ENCODE measurements at regions not wholly inside any gene's neighbourhood (a gene's known extent, or its start where the extent isn't known, plus 50 kb on each side); places are given as distances from the start of the nearest gene placed in this dataset.

DNA sequence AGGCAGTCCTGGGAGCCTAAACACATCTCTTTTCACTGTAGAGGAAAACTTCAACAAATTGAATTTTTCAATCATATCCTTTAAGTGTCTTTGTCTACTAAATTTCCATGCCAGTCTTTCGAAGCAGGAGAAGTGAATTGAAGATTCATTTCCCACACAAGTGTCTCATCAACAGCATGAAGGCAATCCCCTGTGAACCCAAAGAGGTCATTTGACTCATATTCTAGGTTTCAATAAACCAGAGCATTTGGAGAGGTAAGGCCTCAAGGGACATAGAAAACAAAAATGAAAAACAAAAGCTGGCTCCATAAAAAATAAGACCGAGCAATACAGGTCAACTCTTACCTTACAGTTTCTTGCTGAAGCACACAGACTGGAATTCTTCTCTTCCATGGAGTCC lies 94.1 kb upstream of the ATP1B1 start:
- TF ChIP-seq, protein P1, sequence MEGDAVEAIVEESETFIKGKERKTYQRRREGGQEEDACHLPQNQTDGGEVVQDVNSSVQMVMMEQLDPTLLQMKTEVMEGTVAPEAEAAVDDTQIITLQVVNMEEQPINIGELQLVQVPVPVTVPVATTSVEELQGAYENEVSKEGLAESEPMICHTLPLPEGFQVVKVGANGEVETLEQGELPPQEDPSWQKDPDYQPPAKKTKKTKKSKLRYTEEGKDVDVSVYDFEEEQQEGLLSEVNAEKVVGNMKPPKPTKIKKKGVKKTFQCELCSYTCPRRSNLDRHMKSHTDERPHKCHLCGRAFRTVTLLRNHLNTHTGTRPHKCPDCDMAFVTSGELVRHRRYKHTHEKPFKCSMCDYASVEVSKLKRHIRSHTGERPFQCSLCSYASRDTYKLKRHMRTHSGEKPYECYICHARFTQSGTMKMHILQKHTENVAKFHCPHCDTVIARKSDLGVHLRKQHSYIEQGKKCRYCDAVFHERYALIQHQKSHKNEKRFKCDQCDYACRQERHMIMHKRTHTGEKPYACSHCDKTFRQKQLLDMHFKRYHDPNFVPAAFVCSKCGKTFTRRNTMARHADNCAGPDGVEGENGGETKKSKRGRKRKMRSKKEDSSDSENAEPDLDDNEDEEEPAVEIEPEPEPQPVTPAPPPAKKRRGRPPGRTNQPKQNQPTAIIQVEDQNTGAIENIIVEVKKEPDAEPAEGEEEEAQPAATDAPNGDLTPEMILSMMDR (IDR thresholded peaks at IDR 0.05; ENCODE audit: low read depth, low read length), result no peak
- Histone ChIP-seq H3K4me3 (no peak overlapping the region), H3K27ac (no peak overlapping the region), H3K9me3 (ENCODE audit: low read depth) (no peaks in the 10 kb centered on the region), H3K4me1 (ENCODE audit: low read depth) (no peaks in the 10 kb centered on the region), H3K27me3 (peaks cover 4% of the 10 kb centered on the region), H3K36me3 (no peaks in the 10 kb centered on the region)
- DNase-seq (ENCODE audit: low read depth in 1 of 2, low spot score in 1 of 2), result no peak

DNA sequence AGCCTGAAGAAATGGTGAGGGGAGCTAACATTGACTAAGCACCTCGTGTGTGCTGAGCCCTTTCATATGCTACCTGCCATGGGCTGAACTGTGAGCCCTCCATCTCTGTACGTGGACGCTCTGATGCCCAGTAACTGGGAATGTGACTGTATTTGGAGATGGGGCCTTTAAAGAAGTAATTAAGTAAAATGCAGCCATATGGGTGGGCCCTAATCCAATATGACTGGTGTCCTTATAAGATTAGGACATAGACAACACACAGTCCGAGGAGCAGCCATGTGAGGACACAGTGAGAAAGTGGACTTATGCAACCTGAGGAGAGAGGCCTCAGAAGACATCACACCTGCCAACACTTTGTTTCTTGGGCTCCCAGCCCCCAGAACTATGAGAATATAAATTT lies 92.7 kb upstream of the ATP1B1 start:
- Histone ChIP-seq H3K4me3 (no peak overlapping the region), H3K36me3 (no peaks in the 10 kb centered on the region), H3K27me3 (peaks cover 4% of the 10 kb centered on the region), H3K27ac (no peak overlapping the region), H3K9me3 (ENCODE audit: low read depth) (no peaks in the 10 kb centered on the region), H3K4me1 (ENCODE audit: low read depth) (no peaks in the 10 kb centered on the region)
- DNase-seq (ENCODE audit: low read depth in 1 of 2, low spot score in 1 of 2), result no peak
- TF ChIP-seq, protein P1 (IDR thresholded peaks at IDR 0.05; ENCODE audit: low read depth, low read length), result no peak

DNA sequence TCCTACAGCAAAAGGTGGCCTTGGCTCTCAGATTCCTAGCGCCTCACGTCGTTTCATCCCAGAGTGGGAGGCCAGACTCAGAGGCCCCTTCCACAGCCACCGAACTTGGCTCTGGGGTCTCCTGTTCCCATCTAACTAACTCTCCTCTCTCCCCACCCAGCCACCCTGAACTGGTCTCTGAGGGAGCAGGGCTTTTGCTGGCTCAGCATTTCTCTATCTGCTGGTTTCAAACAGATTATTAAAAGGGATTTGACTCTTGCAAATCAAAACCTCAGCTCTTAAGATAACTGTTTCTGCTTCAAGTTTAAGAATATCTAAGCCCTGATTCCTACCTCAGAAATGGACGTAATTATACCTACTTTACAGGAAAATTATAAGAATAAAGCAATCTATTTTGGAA lies 91.0 kb upstream of the ATP1B1 start:
- Histone ChIP-seq H3K4me3 (no peak overlapping the region), H3K27me3 (peaks cover 4% of the 10 kb centered on the region), H3K27ac (no peak overlapping the region), H3K36me3 (no peaks in the 10 kb centered on the region), H3K4me1 (ENCODE audit: low read depth) (no peaks in the 10 kb centered on the region), H3K9me3 (ENCODE audit: low read depth) (no peaks in the 10 kb centered on the region)
- TF ChIP-seq, protein P1 (IDR thresholded peaks at IDR 0.05; ENCODE audit: low read depth, low read length), result no peak
- no peak for DNase-seq (ENCODE audit: low read depth in 1 of 2, low spot score in 1 of 2)

DNA sequence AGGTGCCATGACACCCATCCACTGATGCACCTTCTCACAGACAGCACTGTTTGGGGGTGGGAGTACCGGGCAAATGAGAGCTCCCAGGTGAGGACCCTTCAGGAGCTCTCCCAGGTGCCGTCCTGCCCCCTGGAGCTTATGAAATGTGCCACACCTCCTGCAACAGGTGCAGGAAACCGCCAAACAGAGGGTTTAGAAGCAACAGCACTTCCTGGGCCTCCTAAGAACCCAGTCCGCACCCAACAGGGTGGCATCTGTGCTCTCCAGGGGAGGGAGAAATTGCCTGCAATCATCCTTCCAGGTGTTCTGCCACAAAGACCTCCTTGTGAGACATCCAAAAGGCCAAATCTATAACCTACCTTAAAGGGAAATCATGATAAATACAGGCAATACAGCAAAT lies 87.7 kb upstream of the ATP1B1 start:
- no peak for DNase-seq (ENCODE audit: low read depth in 1 of 2, low spot score in 1 of 2)
- Histone ChIP-seq H3K36me3 (no peaks in the 10 kb centered on the region), H3K27me3 (peaks cover 4% of the 10 kb centered on the region), H3K9me3 (ENCODE audit: low read depth) (no peaks in the 10 kb centered on the region), H3K27ac (no peak overlapping the region), H3K4me3 (no peak overlapping the region), H3K4me1 (ENCODE audit: low read depth) (no peaks in the 10 kb centered on the region)
- TF ChIP-seq, protein P1 (IDR thresholded peaks at IDR 0.05; ENCODE audit: low read depth, low read length), result no peak

DNA sequence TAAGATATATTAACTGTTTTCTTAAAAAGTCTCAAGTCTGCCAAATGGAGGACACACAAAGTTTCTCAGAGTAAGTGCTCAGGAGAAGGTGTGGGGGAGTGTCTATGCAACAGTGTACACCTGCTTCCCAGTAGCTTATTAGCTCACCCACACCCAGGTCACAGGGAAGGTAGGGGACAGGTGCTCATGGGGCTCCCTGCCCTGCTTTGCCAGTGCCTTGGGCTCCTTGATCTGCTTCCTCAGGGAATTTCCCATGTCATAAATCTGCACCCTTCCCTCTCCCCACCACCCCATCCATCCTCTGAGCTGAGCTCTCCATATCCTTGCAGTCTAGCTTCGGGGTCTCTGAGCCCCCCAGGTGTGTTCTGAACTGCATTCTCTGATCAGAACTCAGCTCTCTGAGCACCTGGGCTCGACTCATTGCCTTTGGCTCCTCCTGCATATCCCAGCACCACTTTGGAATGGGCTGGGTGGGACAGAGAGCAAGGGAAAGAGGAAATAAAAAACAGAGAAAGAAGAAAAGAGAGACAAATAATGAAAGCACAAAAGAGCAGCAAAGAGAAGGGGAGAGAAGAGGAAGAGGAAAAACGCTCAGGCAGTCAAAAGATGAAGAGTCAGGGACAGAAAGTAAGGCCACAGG lies 87.0 kb upstream of the ATP1B1 start:
- Histone ChIP-seq H3K27me3 (no peaks in the 10 kb centered on the region), H3K27ac (no peak overlapping the region), H3K4me3 (no peak overlapping the region), H3K36me3 (no peaks in the 10 kb centered on the region), H3K9me3 (ENCODE audit: low read depth) (no peaks in the 10 kb centered on the region), H3K4me1 (ENCODE audit: low read depth) (no peaks in the 10 kb centered on the region)
- no peak for DNase-seq (ENCODE audit: low read depth in 1 of 2, low spot score in 1 of 2)
- TF ChIP-seq, protein P1 (IDR thresholded peaks at IDR 0.05; ENCODE audit: low read depth, low read length), result no peak

Data from cardiac muscle cell (in vitro differentiated cells and primary cell).